GM18870 (cell line): ENCODE measurements at regions not wholly inside any gene's neighbourhood (a gene's known extent, or its start where the extent isn't known, plus 50 kb on each side); places are given as distances from the start of the nearest gene placed in this dataset.

ENCODE experiments used
- ATAC-seq: cut with Tn5 transposase; IDR thresholded peaks from one replicate; pipeline ENCODE4 v1.9.1; 2021; ENCODE audit warnings: moderate library complexity; ENCODE audit not compliant: unreplicated experiment

GRCh38 chrX:112148397-112148796 lies 65.8 kb upstream of the TRPC5 start:
- no peak for ATAC-seq

GRCh38 chrX:112147206-112147605 lies 64.6 kb upstream of the TRPC5 start:
- ATAC-seq: no peak

GRCh38 chrX:112137276-112137675 lies 54.7 kb upstream of the TRPC5 start:
- no peak for ATAC-seq
